Fibroblast of lung (primary cell): ENCODE measurements at regions not wholly inside any gene's neighbourhood (a gene's known extent, or its start where the extent isn't known, plus 50 kb on each side); places are given as distances from the start of the nearest gene placed in this dataset.

Experiments used
- DNase-seq, 2 donors: peaks; one replicate each; pipeline versions ENCODE4 v3.0.0 to v3.0.0-alpha.2; 2010; ENCODE audit warnings: low read depth in 2 of 2
- H2AFZ ChIP-seq: 2 replicates; pipeline ENCODE4 v1.5.1; 2012; ENCODE audit warnings: low read length, control low read depth, inconsistent platforms
- H3K27ac ChIP-seq: 2 replicates; pipeline ENCODE4 v1.5.1; 2011; ENCODE audit warnings: low read length, control low read depth; ENCODE audit not compliant: insufficient read depth
- H3K27me3 ChIP-seq: 2 replicates; pipeline ENCODE4 v1.5.1; 2011; ENCODE audit warnings: mild to moderate bottlenecking, low read length; ENCODE audit not compliant: control insufficient read depth, insufficient read depth
- H3K36me3 ChIP-seq: 2 replicates; pipeline ENCODE4 v1.5.1; 2011; ENCODE audit warnings: low read length; ENCODE audit not compliant: control insufficient read depth, insufficient read depth
- H3K4me1 ChIP-seq: 2 replicates; pipeline ENCODE4 v1.5.1; 2011; ENCODE audit warnings: low read length; ENCODE audit not compliant: control insufficient read depth, insufficient read depth; ENCODE audit errors: extremely low read depth
- H3K4me2 ChIP-seq: 2 replicates; pipeline ENCODE4 v1.5.1; 2011; ENCODE audit warnings: low read length, control low read depth; ENCODE audit not compliant: insufficient read depth; ENCODE audit errors: extremely low read depth
- H3K4me3 ChIP-seq, 4 experiments: fragments of 200-600 bp in 1 of 4; sonication (generic) in 1 of 4; replicated peaks in 1 of 4; 2 replicates each; pipeline ENCODE4 v1.5.1; 2011 to 2016; ENCODE audit warnings: low read length in 4 of 4, low read depth in 3 of 4, mild to moderate bottlenecking in 3 of 4, control low read depth in 2 of 4, inconsistent platforms in 1 of 4, mixed read lengths in 1 of 4; ENCODE audit not compliant: insufficient read depth in 1 of 4; ENCODE audit errors: control extremely low read depth in 1 of 4
- H3K79me2 ChIP-seq: 2 replicates; pipeline ENCODE4 v1.5.1; 2012; ENCODE audit warnings: mild to moderate bottlenecking, low read length, inconsistent platforms; ENCODE audit not compliant: control insufficient read depth, insufficient read depth
- H3K9ac ChIP-seq: 2 replicates; pipeline ENCODE4 v1.5.1; 2011; ENCODE audit warnings: mild to moderate bottlenecking, low read length, control low read depth; ENCODE audit not compliant: insufficient read depth
- H3K9me3 ChIP-seq: 2 replicates; pipeline ENCODE4 v1.5.1; 2012; ENCODE audit warnings: low read depth, low read length; ENCODE audit not compliant: control insufficient read depth, insufficient read depth
- H4K20me1 ChIP-seq: 2 replicates; pipeline ENCODE4 v1.5.1; 2011; ENCODE audit warnings: low read length; ENCODE audit not compliant: control insufficient read depth, insufficient read depth; ENCODE audit errors: extremely low read depth
- EZH2 ChIP-seq: IDR thresholded peaks from 2 replicates; pipeline ENCODE4 v1.5.1; 2012; ENCODE audit warnings: low read length, control low read depth, mild to moderate bottlenecking; ENCODE audit errors: missing control alignments
- TF ChIP-seq, protein P1 (sequence below), 2 donors: IDR thresholded peaks in 1 of 2; conservative IDR thresholded peaks in 1 of 2; 1 replicate in 1 of 2; 2 replicates in 1 of 2; pipeline ENCODE4 v1.5.1; 2011 to 2012; ENCODE audit warnings: low read length in 2 of 2, control low read depth in 1 of 2, inconsistent platforms in 1 of 2, low read depth in 1 of 2, mild to moderate bottlenecking in 1 of 2

DNA sequence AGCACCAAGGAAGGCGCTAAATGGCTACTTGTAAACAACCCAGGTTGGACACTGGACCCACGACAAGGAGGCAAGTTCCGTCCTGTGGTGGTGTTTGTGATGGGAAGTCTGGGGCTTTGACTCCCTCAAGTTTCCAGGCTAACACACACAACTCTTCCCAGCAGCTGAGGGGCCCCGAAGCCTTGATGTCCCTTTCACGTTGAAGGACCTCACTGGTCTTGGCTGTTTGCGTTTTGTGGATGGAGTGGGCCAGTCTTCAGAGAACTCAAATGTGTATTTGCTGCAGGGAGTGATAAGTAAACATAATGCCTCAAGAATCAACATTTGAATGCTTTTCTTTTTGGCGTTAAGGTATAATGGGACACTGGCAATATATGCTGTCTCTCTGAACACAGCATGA, 199.2 kb downstream of the TM9SF2 start:
- no peaks in the 10 kb centered on the region for H3K4me1 ChIP-seq
- H2AFZ ChIP-seq: no peak overlapping the region
- H3K4me3 ChIP-seq: no peak overlapping the region
- H3K27me3 ChIP-seq: no peaks in the 10 kb centered on the region
- no peaks in the 10 kb centered on the region for H3K79me2 ChIP-seq
- DNase-seq: no peak
- no peaks in the 10 kb centered on the region for H3K9me3 ChIP-seq
- H3K4me2 ChIP-seq: no peak overlapping the region
- no peak overlapping the region for H3K9ac ChIP-seq
- H3K27ac ChIP-seq: no peak overlapping the region
- no peaks in the 10 kb centered on the region for H3K36me3 ChIP-seq
- TF ChIP-seq, protein P1, sequence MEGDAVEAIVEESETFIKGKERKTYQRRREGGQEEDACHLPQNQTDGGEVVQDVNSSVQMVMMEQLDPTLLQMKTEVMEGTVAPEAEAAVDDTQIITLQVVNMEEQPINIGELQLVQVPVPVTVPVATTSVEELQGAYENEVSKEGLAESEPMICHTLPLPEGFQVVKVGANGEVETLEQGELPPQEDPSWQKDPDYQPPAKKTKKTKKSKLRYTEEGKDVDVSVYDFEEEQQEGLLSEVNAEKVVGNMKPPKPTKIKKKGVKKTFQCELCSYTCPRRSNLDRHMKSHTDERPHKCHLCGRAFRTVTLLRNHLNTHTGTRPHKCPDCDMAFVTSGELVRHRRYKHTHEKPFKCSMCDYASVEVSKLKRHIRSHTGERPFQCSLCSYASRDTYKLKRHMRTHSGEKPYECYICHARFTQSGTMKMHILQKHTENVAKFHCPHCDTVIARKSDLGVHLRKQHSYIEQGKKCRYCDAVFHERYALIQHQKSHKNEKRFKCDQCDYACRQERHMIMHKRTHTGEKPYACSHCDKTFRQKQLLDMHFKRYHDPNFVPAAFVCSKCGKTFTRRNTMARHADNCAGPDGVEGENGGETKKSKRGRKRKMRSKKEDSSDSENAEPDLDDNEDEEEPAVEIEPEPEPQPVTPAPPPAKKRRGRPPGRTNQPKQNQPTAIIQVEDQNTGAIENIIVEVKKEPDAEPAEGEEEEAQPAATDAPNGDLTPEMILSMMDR (conservative IDR thresholded peaks at IDR 0.05 in 1 of 2, IDR thresholded peaks at IDR 0.05 in 1 of 2; ENCODE audit: low read depth in 1 of 2, low read length in 2 of 2): no peak
- TF ChIP-seq EZH2: no peak
- H4K20me1 ChIP-seq: no peaks in the 10 kb centered on the region

DNA sequence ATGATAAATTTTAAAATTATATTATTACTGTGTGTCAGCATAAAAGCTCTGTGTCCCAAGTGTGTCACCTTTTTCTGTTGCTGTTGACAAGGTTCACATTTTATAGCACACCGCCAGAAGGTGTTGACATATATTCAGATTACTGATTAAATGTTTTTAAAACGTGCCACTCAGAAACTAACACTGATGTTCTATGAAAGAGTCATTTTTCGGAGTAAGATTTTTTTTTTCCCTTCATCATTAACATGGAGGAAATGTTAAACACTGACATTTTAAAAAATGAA, 197.5 kb downstream of the TM9SF2 start:
- Histone ChIP-seq H3K27ac (no peak overlapping the region), H4K20me1 (no peaks in the 10 kb centered on the region), H3K4me3 (no peak overlapping the region), H2AFZ (no peak overlapping the region), H3K9ac (no peak overlapping the region), H3K4me2 (no peak overlapping the region), H3K27me3 (no peaks in the 10 kb centered on the region), H3K79me2 (no peaks in the 10 kb centered on the region), H3K4me1 (no peaks in the 10 kb centered on the region), H3K36me3 (no peaks in the 10 kb centered on the region), H3K9me3 (no peaks in the 10 kb centered on the region)
- no peak for TF ChIP-seq EZH2
- TF ChIP-seq, protein P1 (conservative IDR thresholded peaks at IDR 0.05 in 1 of 2, IDR thresholded peaks at IDR 0.05 in 1 of 2; ENCODE audit: low read depth in 1 of 2, low read length in 2 of 2): no peak
- DNase-seq: no peak

DNA sequence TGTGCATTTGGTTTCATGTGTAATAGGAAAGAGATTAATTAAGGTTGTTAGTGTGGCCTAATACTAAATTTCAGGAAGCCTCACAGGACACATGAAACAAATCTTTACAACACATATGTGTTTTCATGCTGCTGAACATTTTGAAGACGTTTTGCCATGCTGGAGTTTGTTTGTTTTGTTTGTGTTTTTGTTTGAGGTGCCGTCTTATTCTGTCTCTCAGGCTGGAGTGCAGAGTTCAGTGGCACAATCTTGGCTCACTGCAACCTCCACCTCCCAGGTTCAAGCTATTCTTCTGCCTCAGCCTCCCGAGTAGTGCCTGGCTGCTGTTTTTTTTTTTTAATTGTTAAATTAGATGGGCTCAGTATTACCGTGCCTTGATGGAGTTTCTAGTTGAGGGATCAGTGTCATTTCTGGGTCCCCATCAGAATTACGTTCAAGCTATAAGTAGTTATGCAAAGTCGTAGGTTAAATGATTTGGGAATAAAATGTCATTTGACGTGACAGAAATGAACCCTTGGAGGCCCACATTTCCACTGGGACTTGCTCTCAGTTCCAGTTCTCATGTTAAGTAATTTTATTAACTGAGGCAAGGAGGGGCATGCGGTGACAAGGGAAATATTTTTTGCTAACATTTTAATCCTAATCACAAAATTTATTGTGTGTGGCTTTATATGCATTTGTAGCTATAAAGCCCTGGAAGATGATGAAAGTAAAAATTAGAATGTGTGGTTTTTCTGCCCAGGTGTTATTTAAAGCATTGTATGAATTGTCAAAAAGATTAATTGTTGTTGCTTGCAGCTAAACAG, 196.9 kb downstream of the TM9SF2 start:
- Histone ChIP-seq H4K20me1 (no peaks in the 10 kb centered on the region), H3K27ac (no peak overlapping the region), H3K4me1 (no peaks in the 10 kb centered on the region), H3K4me3 (no peak overlapping the region), H3K79me2 (no peaks in the 10 kb centered on the region), H3K9me3 (no peaks in the 10 kb centered on the region), H3K4me2 (no peak overlapping the region), H3K9ac (no peak overlapping the region), H3K27me3 (no peaks in the 10 kb centered on the region), H3K36me3 (no peaks in the 10 kb centered on the region), H2AFZ (no peak overlapping the region)
- TF ChIP-seq, protein P1 (conservative IDR thresholded peaks at IDR 0.05 in 1 of 2, IDR thresholded peaks at IDR 0.05 in 1 of 2; ENCODE audit: low read depth in 1 of 2, low read length in 2 of 2): no peak
- no peak for TF ChIP-seq EZH2
- DNase-seq: no peak
